Renal pelvis (tissue), 1 donor: ENCODE measurements at regions not wholly inside any gene's neighbourhood (a gene's known extent, or its start where the extent isn't known, plus 50 kb on each side); places are given as distances from the start of the nearest gene placed in this dataset.
"Not testable (repeated sequence)": the region's sequence is repeated elsewhere in the genome, so short reads cannot be mapped to it uniquely, and the experiment has no call there.

Experiments used
- DNase-seq: peaks from one replicate; pipeline ENCODE4 v3.0.0-alpha.2; 2013

DNA sequence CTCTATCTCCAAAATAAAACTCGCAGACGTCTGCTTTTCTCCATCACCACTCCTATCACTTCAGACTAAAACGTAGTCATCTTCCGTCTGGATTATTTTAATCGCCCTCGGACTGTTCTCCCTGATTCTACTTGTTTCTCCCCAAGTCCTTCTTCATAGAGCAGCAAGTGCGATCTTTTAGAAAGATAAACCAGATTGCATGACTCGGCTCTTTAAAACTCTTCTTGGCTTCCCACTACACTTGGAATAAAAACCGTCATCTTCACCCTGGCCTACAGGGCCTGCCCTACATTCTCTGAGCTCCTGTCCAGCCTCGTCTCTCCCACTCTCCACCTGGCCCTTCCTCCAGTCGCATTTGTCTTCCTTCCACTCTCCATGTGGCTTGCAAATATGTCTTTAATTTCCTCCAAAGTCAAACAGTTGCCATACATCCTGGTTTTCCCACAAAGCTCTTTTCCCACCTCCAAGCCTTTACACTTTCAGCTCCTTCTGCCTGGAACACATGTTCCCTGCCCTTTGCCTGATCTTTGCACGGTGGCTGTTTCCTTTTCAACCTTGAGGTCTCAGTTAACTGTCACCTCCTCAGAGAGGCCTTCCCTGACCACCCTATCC is 70.5 kb upstream of the DHX40 start:
- no peak for DNase-seq

DNA sequence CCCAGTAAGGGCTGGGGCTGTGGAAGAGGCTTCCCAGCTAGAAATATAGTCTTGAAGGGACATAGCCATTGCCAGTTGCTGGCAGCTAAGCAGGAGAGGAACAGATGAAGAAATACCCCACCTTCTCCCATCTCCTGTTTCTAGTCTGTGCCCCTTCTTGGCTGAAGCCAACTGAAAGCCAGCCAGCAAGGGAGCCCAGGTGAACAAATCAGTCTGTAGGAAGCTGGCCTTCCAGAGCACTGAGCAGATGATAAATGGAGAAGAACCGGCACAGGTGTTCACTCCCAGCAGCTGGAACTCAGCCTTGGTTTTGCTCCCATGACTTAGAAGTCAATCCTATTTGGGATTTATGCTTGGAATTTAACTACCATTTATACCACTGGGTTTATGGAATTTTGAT is 69.2 kb upstream of the DHX40 start:
- DNase-seq: no peak

DNA sequence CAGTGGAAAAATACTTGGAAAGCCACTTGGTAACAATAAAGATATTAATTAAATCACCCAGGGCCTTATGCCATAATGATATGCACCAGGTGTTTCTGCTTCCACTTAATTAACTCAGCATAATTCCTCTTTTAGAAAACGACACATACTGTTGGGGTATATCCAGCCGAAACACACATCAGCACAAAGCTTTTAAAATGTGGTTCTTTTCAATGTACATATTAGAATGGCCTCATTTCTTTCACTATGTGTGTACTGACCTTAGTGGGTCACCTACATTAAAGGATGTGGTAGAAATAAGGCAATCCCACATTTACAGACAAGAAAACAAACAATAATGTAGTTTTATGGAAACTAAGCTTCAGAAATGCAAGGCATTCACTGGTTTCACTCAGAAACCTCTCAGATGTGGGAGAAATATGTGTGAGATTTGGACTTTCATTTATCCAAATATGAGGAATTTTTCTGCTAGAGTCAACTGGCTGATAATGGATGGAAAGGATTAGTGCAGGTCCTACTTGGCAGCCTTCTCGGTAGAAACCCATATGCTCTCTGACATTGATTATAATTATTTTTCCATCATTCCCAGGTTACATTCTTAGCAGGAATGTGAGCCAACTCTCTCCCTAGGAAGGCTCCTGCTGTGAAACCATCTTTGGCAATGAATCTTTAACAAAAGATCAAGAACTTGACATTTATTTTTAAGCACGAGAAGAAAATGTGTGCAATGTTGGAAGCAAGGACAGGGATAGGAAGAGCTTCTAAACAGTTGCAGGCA is 66.7 kb upstream of the DHX40 start:
- no peak for DNase-seq

DNA sequence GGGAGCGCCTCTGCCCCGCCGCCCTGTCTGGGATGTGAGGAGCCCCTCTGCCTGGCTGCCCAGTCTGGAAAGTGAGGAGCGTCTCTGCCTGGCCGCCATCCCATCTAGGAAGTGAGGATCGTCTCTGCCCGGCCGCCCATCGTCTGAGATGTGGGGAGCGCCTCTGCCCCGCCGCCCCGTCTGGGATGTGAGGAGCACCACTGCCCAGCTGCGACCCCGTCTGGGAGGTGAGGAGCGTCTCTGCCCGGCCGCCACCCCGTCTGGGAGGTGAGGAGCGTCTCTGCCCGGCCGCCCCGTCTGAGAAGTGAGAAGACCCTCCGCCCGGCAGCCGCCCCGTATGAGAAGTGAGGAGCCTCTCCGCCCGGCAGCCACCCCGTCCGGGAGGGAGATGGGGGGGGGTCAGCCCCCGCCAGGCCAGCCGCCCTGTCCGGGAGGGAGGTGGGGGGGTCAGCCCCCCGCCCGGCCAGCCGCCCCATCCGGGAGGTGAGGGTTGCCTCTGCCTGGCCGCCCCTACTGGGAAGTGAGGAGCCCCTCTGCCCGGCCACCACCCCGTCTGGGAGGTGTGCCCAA is 65.2 kb upstream of the DHX40 start:
- not testable (repeated sequence) for DNase-seq

DNA sequence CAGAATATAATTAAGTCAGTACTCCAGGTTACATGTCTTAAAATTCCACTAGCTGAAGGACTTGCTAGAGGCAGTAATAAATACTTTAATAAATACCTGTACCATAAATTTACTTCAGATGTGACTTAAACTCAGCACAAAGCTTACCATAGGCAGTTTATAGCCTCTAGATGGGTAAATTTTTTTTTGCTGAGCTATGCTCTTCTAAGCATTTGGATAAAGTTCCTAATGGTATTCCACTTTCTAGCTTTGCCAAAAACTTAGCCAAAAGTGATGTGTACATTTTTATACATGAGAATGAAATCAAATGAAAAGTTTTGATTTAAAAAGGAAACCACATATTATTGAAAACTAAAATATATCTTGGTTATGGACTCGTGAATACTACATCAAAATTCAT is 63.7 kb upstream of the DHX40 start:
- DNase-seq: no peak

DNA sequence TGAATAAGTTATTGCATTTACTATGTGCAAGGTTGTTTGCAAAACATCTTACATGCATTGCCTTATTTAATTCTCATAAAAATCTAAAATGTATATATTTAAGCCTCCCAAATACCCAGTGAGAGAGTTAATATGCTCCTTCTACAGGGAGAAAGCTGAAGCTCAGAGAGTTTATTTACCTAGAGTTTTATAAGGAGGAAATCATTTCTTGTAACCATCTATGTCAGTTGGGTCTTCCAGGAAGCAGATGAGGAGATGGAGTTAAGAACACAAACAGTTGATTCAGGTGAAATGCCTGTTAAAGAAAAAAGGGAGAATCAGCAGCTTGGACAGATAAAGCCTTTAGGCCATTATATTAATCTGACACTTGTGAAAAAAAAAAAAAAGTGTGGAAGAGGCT is 62.6 kb upstream of the DHX40 start:
- no peak for DNase-seq

DNA sequence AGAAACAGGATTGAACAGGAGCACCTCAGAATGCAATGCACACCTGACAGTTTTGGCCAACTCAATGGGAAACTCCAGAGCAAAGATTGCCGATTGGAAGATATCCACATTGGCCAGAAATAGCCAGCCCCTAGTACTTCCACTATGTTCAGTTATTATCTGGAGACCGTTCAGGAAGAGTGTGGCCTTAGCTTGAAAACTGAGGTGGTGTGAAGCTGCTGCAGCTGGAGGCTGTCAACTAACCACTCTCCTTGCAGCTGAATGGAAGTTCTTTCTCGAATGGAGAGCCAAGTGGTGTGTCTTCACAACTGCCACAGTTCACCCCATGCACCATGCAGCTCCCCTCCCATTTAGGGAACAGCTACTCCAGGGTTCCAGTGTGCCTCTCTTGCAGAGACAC is 61.9 kb upstream of the DHX40 start:
- no peak for DNase-seq

DNA sequence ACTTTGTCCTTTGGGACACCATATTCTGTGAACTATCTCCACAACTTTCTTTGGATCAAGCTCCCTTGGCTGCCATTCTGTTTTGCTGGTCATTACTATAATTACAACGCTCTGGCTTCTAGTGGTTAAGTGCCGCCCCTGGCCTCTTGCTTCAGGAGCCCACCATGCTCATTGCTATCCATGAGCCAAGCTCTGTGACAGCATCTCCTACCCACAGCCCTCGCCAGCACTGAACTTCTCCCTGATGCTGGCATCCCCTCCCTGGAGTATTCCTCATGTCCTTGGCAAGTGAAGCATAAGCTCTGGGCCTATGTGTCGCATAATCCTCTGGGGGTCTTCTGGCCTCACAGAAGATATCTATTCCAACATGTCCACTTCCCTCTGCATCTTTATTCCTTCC is 60.6 kb upstream of the DHX40 start:
- DNase-seq: no peak

DNA sequence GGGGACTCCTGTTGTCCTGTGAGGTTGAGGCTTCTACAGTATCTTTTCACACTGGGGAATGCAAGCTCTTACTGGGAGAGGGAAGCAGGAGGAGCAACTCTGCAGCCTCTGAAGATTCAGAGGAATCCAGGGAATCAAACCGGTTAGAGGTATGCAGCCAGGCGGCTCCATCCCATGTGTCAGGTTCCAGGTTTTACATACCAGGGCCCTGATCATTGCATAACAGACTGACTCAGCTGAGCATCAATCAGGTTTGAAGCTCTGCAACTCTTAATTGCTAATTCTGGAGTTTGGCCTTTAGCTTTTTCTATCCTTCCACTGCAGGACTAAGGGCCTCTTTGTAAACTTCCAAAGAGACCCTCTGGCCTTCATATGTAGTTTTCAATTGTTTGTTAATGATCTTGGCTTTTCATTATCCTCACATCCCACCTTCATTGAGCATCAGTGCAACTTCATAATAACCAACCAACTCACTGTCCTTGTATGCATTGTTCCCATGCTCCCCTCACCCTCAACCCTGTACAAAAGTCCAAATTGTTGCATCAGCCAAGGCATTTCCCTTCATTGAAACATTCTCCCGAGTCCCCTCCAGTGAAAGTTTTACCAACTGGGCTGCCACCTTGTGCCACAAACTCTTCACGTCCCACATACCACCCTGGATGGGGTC is 59.7 kb upstream of the DHX40 start:
- DNase-seq: no peak

DNA sequence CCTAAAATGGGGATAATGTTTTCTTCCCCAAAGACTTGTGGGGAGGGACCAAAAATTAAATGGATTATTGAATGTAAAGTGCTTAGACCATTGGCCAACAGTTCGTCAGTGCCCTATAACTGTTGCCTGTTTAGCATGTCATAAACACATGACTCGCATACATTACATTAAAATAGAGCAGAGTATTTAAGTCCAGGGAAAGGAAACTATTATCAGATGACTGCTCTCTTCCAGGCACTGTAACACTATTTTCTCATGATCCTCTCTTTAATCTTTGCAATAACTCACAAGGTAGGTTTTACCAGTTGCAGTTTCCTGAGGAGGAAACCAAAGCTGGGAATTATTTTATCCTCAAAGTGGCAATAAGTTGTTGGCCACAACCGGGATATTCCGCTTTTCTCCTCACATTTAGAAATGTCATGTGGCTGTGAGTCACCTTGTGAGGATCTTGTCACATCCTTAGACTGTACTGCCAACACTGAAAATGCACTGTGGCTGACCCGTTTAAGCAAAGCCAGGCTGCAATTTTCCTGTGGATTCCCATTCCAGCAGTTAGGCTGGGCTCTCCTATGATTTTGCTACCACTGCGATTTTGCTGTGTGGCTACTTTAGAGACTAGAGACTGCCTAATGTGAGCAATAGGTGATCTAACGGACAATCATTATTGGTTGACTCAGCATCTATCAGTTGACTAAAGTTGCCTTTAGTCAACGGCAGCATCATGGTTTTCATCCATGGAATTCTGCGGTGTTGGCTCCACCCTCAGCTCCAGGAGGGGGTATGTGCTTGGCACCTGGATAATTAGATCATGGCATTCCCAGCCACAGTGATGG is 58.3 kb upstream of the DHX40 start:
- DNase-seq: no peak

DNA sequence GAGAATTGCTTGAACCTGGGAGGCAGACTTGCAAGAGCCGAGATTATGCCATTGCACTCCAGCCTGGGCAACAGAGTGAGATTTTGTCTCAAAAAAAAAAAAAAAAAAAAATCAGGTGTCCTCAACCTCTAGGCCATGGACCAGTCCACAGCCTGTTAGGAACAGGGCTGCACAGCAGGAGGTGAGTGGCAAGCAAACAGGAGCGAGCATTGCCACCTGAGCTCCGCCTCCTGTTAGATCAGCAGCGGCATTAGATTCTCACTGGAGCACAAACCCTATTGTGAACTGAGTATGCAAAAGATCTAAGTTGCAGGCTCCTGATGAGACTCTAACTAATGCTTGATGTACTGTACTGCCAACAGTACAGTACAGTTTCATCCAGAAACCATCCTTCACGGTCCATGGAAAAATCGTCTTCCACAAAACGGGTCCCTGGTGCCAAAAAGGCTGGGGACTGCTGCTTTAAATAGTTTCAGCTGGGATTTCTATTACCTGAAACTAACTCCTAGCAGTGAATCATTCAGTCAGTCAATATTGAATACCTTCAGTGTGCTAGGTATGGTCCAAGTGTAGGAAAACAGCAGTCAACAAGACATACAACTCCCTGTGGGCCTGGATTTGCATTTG is 56.3 kb upstream of the DHX40 start:
- DNase-seq: no peak

DNA sequence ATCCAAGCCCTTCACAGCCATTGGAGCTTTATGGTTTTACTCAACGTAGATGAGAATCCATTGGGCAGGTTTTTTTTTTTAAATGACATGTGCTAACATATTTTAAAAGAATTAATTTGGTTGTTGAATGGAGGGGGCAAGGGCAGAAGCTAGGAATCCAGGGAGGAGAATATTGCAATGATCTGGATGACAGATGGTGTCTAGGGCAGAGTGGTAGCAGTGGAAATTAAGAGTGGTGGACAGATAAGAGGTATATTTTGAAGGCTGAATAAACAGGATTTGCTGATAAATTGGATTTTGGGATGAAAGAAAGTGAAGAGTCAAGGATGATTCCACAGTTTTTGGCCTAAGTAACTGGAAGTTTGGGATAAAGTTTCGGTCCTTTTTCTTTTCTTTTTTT is 54.8 kb upstream of the DHX40 start:
- DNase-seq: no peak

DNA sequence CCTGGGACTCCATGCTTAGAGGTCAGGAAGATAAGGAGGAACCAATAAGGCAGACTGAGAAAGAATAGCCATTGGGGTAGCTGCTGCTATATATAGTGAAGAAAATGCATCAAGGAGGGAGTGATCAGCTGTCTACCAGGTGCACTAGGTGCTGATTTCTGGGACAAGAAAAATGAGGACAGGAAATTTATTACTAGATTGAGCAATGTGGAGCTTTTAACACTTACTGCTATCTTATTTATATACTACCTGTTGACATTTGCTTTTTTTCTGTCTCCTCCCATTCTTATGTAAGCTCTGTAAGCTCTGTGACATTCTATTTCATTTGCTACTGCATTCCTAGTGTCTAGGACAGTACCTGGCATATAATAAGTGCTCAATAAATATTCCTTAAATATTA is 53.7 kb upstream of the DHX40 start:
- no peak for DNase-seq

DNA sequence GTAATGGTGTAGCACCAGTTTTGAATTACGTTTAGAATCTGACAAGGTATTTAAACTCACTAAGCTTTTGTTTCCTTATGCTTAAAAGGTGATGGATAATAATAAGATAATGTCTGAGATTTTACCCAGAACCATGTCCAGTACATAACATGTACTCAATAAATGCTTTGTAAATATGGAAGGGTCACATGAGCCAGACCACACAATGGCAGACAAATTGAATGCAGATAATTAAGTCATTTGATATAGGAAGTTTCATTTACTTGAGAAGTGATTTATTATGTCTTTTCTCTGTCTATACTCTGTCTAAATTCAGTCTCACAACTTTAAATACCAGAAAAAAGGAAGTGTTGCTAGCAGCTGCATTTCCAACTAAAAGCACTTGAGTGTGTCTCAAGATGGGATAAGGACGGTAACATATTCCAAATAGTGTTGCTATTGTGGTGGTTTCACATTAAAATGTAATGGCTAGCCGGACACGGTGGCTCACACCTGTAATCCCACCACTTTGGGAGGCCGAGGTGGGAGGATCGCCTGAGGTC is 52.5 kb upstream of the DHX40 start:
- no peak for DNase-seq

DNA sequence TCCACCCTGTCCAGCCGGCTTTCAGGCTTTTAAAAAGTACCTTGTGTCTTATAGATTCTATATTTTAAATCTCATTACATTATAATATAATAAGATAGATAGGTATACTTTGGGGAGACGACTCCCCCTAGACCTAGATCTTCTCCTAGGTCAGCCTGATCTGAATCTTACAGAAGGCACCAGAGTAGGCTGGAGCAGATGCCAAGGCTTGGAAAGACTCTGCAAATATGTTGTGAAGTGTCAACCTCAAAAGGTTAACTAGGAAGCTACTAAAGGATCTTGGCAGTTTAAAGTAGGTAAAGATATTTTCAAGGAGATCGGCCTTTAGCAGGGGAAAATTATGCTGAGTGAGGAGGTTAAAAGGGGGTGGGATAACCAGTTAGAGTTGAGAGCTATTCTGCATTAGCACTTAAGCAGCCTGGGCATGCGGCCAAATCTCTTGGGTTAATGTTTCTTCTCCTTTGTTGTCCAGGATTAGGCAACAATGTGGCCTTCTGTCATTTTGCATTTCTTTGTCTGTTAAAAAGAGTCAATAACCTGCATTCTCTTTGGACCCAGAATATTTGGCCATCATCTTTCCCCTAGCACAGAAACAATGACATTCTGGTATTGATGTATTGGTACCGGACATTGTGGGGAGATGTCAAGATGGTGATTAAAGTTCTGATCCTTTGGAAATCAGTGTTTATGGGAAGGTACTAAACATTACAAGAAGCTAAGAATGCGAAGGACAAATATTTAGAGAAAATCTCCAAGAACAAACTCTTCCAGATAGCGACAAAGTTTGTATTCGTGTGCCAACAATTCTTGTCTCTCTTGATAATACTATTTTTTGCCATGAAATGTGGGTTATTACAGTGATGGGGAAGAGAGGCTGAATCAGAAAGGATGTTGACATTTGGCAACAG is 51.2 kb upstream of the DHX40 start:
- peak; percentile 81 for DNase-seq
